ENCODE measurements at regions not wholly inside any gene's neighbourhood (a gene's known extent, or its start where the extent isn't known, plus 50 kb on each side); places are given as distances from the start of the nearest gene placed in this dataset.

DNA sequence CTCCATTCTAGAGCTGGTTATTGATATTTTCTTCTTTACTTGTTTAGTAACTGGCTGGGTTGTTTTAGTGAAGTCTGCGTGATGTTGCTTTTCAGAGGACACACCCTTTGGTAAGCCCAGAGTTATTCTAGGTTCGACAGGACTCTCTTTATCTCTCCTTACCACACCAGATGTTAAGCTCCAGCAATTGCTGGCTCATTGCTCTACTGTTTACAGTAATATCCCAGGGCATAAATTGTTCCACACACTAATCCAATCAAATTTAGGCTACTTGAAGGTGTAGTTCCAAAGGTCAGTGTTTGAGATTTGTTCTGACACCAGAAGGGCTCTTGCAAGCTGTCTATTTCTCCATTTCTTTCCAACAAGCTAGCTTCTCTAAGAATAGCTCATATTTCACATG lies 506.6 kb downstream of the NR4A2 start:
- FAIRE-seq, result no peak
- no peak for DNase-seq (ENCODE audit: low read depth in 1 of 2, low spot score in 1 of 2)
- Histone ChIP-seq H3K9me3 (no peaks in the 10 kb centered on the region), H3K4me1 (no peaks in the 10 kb centered on the region), H3K27ac (no peak overlapping the region), H3K4me2 (no peak overlapping the region), H3K4me3 (no peak overlapping the region)
- TF ChIP-seq MYC (IDR thresholded peaks at IDR 0.05; ENCODE audit: borderline replicate concordance, low read length) (no peak), EHF (CRISPR knock-in tag; IDR thresholded peaks at IDR 0.05) (no peak), RNF2 (IDR thresholded peaks at IDR 0.05; ENCODE audit: borderline replicate concordance, low read depth) (no peak), CHD2 (IDR thresholded peaks at IDR 0.05; ENCODE audit: low read length, partially characterized antibody) (no peak), RARB (CRISPR knock-in tag; IDR thresholded peaks at IDR 0.05) (no peak), CHD4 (IDR thresholded peaks at IDR 0.05; ENCODE audit: borderline replicate concordance) (no peak), KDM5A (IDR thresholded peaks at IDR 0.05) (no peak), ATOH8 (CRISPR knock-in tag; IDR thresholded peaks at IDR 0.05; ENCODE audit: low read depth) (no peak), RFX5 (IDR thresholded peaks at IDR 0.05) (no peak), TP53 (CRISPR knock-in tag; IDR thresholded peaks at IDR 0.05) (no peak), REST (IDR thresholded peaks at IDR 0.05) (no peak), MAFK (IDR thresholded peaks at IDR 0.05; ENCODE audit: partially characterized antibody) (no peak), HOXB13 (CRISPR knock-in tag; IDR thresholded peaks at IDR 0.05; ENCODE audit: low read depth) (no peak), SREBF2 (IDR thresholded peaks at IDR 0.05) (no peak), GATA3 (IDR thresholded peaks at IDR 0.05; ENCODE audit: borderline replicate concordance) (no peak), HOXB5 (CRISPR knock-in tag; IDR thresholded peaks at IDR 0.05) (no peak)
- TF ChIP-seq, protein P1, sequence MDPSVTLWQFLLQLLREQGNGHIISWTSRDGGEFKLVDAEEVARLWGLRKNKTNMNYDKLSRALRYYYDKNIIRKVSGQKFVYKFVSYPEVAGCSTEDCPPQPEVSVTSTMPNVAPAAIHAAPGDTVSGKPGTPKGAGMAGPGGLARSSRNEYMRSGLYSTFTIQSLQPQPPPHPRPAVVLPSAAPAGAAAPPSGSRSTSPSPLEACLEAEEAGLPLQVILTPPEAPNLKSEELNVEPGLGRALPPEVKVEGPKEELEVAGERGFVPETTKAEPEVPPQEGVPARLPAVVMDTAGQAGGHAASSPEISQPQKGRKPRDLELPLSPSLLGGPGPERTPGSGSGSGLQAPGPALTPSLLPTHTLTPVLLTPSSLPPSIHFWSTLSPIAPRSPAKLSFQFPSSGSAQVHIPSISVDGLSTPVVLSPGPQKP (IDR thresholded peaks at IDR 0.05; ENCODE audit: low read depth, low read length), result no peak
- ATAC-seq, result no peak
- ChIA-PET CTCF (no interaction called here), POLR2A (no interaction called here)
- WGBS (ENCODE audit: missing lambda C conversion rate), result 22% methylated on average over 2 of the region's 2 CpGs

DNA sequence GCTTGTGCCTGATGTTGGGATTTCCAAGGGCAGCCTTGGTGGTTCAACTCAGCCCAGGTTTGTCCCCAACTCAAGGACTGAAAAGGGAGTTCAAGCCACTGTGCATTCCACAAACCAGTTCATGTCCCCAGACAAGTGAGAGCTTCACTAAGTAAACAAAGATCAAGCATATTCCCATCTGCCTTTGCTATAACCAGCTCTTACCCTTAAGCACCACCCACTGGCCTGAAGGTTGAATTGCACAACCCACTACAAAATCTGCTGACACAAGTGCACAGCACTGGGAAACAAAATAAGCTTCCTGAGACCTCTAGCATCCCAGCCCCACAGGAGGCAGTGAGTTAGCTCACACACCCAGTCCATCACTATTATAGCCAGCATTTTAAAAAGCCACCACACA lies 516.7 kb downstream of the NR4A2 start:
- Histone ChIP-seq H3K4me2 (no peak overlapping the region), H3K9me3 (no peaks in the 10 kb centered on the region; the same call in 2 of the 3 replicates), H3K27ac (no peak overlapping the region), H3K4me1 (no peaks in the 10 kb centered on the region), H3K4me3 (no peak overlapping the region)
- POLR2A ChIA-PET, result no interaction called here
- ATAC-seq (peak in 1 of 2 experiments; percentile 33; a peak in 2 of 6 replicates), DNase-seq (ENCODE audit: low read depth in 1 of 2, low spot score in 1 of 2) (peak in 1 of 2 experiments; percentile 18), FAIRE-seq (no peak)
- TF ChIP-seq CHD2 (IDR thresholded peaks at IDR 0.05; ENCODE audit: low read length, partially characterized antibody) (no peak), MAFK (IDR thresholded peaks at IDR 0.05; ENCODE audit: partially characterized antibody) (no peak), RCOR1 (IDR thresholded peaks at IDR 0.05; ENCODE audit: low read depth, low read length) (no peak), HEYL (CRISPR knock-in tag; IDR thresholded peaks at IDR 0.05) (no peak), RNF2 (IDR thresholded peaks at IDR 0.05; ENCODE audit: borderline replicate concordance, low read depth) (no peak), ATOH8 (CRISPR knock-in tag; IDR thresholded peaks at IDR 0.05; ENCODE audit: low read depth) (no peak), RAD21 (conservative IDR thresholded peaks at IDR 0.05 in 1 of 2, IDR thresholded peaks at IDR 0.05 in 1 of 2) (peak in 1 of 2 experiments; percentile 24; a peak in 1 of 5 replicates), POLR2AphosphoS2 (conservative IDR thresholded peaks at IDR 0.05; ENCODE audit: low read length) (no peak)
- TF ChIP-seq, protein P2, sequence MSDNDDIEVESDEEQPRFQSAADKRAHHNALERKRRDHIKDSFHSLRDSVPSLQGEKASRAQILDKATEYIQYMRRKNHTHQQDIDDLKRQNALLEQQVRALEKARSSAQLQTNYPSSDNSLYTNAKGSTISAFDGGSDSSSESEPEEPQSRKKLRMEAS (IDR thresholded peaks at IDR 0.05), result no peak
- CTCF ChIA-PET, result no interaction called here

Measured in A549 (cell line).